H9 (cell line): ENCODE measurements at regions not wholly inside any gene's neighbourhood (a gene's known extent, or its start where the extent isn't known, plus 50 kb on each side); places are given as distances from the start of the nearest gene placed in this dataset.

Experiments
- DNase-seq: peaks from one replicate; pipeline ENCODE4 v3.0.0-alpha.2; 2017
- H2AFZ ChIP-seq: one replicate; pipeline ENCODE4 v1.6.1; 2013; ENCODE audit warnings: mild to moderate bottlenecking, low read length, control low read depth, moderate library complexity
- H2AK5ac ChIP-seq: 2 replicates; pipeline ENCODE4 v1.6.1; 2013; ENCODE audit warnings: low read length, control low read depth, mixed read lengths; ENCODE audit not compliant: insufficient read length
- H2BK120ac ChIP-seq: one replicate; pipeline ENCODE4 v1.6.1; 2013; ENCODE audit warnings: low read depth, mild to moderate bottlenecking, low read length, control low read depth, inconsistent platforms; ENCODE audit not compliant: poor library complexity, severe bottlenecking
- H2BK12ac ChIP-seq: 2 replicates; pipeline ENCODE4 v1.6.1; 2013; ENCODE audit warnings: low read length, control low read depth, mixed read lengths, low read depth; ENCODE audit not compliant: insufficient read length
- H2BK15ac ChIP-seq: 2 replicates; pipeline ENCODE4 v1.6.1; 2013; ENCODE audit warnings: low read depth, low read length, control low read depth
- H2BK20ac ChIP-seq: one replicate; pipeline ENCODE4 v1.6.1; 2013; ENCODE audit warnings: low read depth, mild to moderate bottlenecking, low read length, control low read depth, inconsistent platforms; ENCODE audit not compliant: poor library complexity, severe bottlenecking
- H2BK5ac ChIP-seq: 2 replicates; pipeline ENCODE4 v1.6.1; 2013; ENCODE audit warnings: low read length, control low read depth, mixed read lengths; ENCODE audit not compliant: insufficient read length
- H3K14ac ChIP-seq: 2 replicates; pipeline ENCODE4 v1.6.1; 2013; ENCODE audit warnings: low read length, control low read depth; ENCODE audit not compliant: insufficient read depth
- H3K18ac ChIP-seq: 2 replicates; pipeline ENCODE4 v1.6.1; 2013; ENCODE audit warnings: low read depth, mild to moderate bottlenecking, mixed read lengths, low read length, control low read depth; ENCODE audit not compliant: insufficient read length
- H3K23ac ChIP-seq: 2 replicates; pipeline ENCODE4 v1.6.1; 2013; ENCODE audit warnings: low read length, control low read depth, mixed read lengths, low read depth; ENCODE audit not compliant: insufficient read length
- H3K23me2 ChIP-seq: 2 replicates; pipeline ENCODE4 v1.6.1; 2013; ENCODE audit warnings: low read depth, mild to moderate bottlenecking, mixed read lengths, low read length, control low read depth; ENCODE audit not compliant: insufficient read length, poor library complexity, severe bottlenecking
- H3K27ac ChIP-seq: 2 replicates; pipeline ENCODE4 v1.5.1; 2013; ENCODE audit warnings: low read length, control low read depth, mixed read lengths, low read depth; ENCODE audit not compliant: insufficient read length
- H3K27me3 ChIP-seq: 2 replicates; pipeline ENCODE4 v1.6.1; 2013; ENCODE audit warnings: low read length, control low read depth, inconsistent platforms; ENCODE audit not compliant: insufficient read depth
- H3K4ac ChIP-seq: 2 replicates; pipeline ENCODE4 v1.6.1; 2013; ENCODE audit warnings: low read depth, mild to moderate bottlenecking, control low read depth, inconsistent platforms, low read length, moderate library complexity
- H3K4me1 ChIP-seq: 2 replicates; pipeline ENCODE4 v1.6.1; 2013; ENCODE audit warnings: low read length, control low read depth, inconsistent platforms; ENCODE audit not compliant: insufficient read depth
- H3K4me2 ChIP-seq: 2 replicates; pipeline ENCODE4 v1.6.1; 2013; ENCODE audit warnings: low read length, control low read depth, mixed read lengths; ENCODE audit not compliant: insufficient read length, insufficient read depth
- H3K56ac ChIP-seq: 2 replicates; pipeline ENCODE4 v1.6.1; 2013; ENCODE audit warnings: low read depth, mild to moderate bottlenecking, mixed read lengths, low read length, control low read depth; ENCODE audit not compliant: insufficient read length
- H3K79me1 ChIP-seq: 2 replicates; pipeline ENCODE4 v1.6.1; 2013; ENCODE audit warnings: low read depth, mild to moderate bottlenecking, moderate library complexity, low read length, control low read depth, inconsistent platforms; ENCODE audit not compliant: insufficient read depth, poor library complexity, severe bottlenecking
- H3K79me2 ChIP-seq: 2 replicates; pipeline ENCODE4 v1.6.1; 2013; ENCODE audit warnings: low read length, control low read depth, inconsistent platforms; ENCODE audit not compliant: insufficient read depth
- H3K9ac ChIP-seq: 2 replicates; pipeline ENCODE4 v1.6.1; 2013; ENCODE audit warnings: low read length, control low read depth, mixed read lengths; ENCODE audit not compliant: insufficient read length; ENCODE audit errors: extremely low read depth
- H3K9me3 ChIP-seq: one replicate; pipeline ENCODE4 v1.6.1; 2013; ENCODE audit warnings: low read depth, low read length, inconsistent platforms; ENCODE audit not compliant: control insufficient read depth
- H3T11ph ChIP-seq: one replicate; pipeline ENCODE4 v1.6.1; 2013; ENCODE audit warnings: mild to moderate bottlenecking, low read length, control low read depth, inconsistent platforms
- H4K20me1 ChIP-seq: one replicate; pipeline ENCODE4 v1.6.1; 2013; ENCODE audit not compliant: control insufficient read depth, insufficient read length, insufficient read depth
- H4K5ac ChIP-seq: 2 replicates; pipeline ENCODE4 v1.6.1; 2013; ENCODE audit warnings: low read depth, mild to moderate bottlenecking, mixed read lengths, low read length, control low read depth; ENCODE audit not compliant: insufficient read length
- H4K8ac ChIP-seq: replicated peaks from 2 replicates; pipeline ENCODE4 v1.6.1; 2013; ENCODE audit warnings: low read length, control low read depth, mixed read lengths, low read depth; ENCODE audit not compliant: insufficient read length
- H4K91ac ChIP-seq: 2 replicates; pipeline ENCODE4 v1.6.1; 2013; ENCODE audit warnings: low read depth, mild to moderate bottlenecking, moderate library complexity, mixed read lengths, low read length, control low read depth; ENCODE audit not compliant: insufficient read length
- H3K27ac Mint-ChIP-seq, 3 experiments: 2 replicates in 2 of 3; 3 replicates in 1 of 3; pipeline ENCODE4 v1.8.0; 2020 to 2021; ENCODE audit warnings: mixed read lengths in 3 of 3, mild to moderate bottlenecking in 1 of 3, moderate library complexity in 1 of 3
- H3K27me3 Mint-ChIP-seq: 2 replicates; pipeline ENCODE4 v1.8.0; 2021; ENCODE audit warnings: low read depth, mild to moderate bottlenecking, moderate library complexity, mixed read lengths
- H3K36me3 Mint-ChIP-seq, 3 experiments: 2 replicates in 2 of 3; 3 replicates in 1 of 3; pipeline ENCODE4 v1.8.0; 2020 to 2021; ENCODE audit warnings: low read depth in 3 of 3, mixed read lengths in 3 of 3; ENCODE audit not compliant: insufficient read depth in 1 of 3
- H3K4me1 Mint-ChIP-seq, 2 experiments: 2 replicates each; pipeline ENCODE4 v1.8.0; 2020; ENCODE audit warnings: mixed read lengths in 2 of 2
- H3K4me3 Mint-ChIP-seq, 2 experiments: 2 replicates in 1 of 2; 3 replicates in 1 of 2; pipeline ENCODE4 v1.8.0; 2020 to 2021; ENCODE audit warnings: mild to moderate bottlenecking in 2 of 2, mixed read lengths in 2 of 2, moderate library complexity in 1 of 2
- H3K9me3 Mint-ChIP-seq, 2 experiments: 2 replicates in 1 of 2; 3 replicates in 1 of 2; pipeline ENCODE4 v1.8.0; 2020; ENCODE audit warnings: mild to moderate bottlenecking in 2 of 2, mixed read lengths in 2 of 2, moderate library complexity in 1 of 2
- CTCF ChIP-seq: fragments of 200-600 bp; sonication (generic); conservative IDR thresholded peaks from 3 replicates; pipeline ENCODE4 v1.8.0; 2021; ENCODE audit warnings: antibody characterized with exemption, mild to moderate bottlenecking

- Histone ChIP-seq H3K23me2 (no peaks in the 10 kb centered on the region), H3K4me1 (no peaks in the 10 kb centered on the region), H3K18ac (no peak overlapping the region), H2BK5ac (no peak overlapping the region), H2AK5ac (no peak overlapping the region), H2BK120ac (no peak overlapping the region), H2BK15ac (no peak overlapping the region), H3K14ac (no peak overlapping the region), H3K23ac (no peak overlapping the region), H3K4me2 (no peak overlapping the region), H4K91ac (no peak overlapping the region), H3K4ac (no peak overlapping the region), H3K9ac (no peak overlapping the region), H3K79me2 (no peaks in the 10 kb centered on the region), H4K5ac (no peak overlapping the region), H2BK20ac (no peak overlapping the region), H3K79me1 (no peaks in the 10 kb centered on the region), H4K20me1 (no peaks in the 10 kb centered on the region), H3T11ph (no peak overlapping the region), H2AFZ (no peak overlapping the region), H2BK12ac (no peak overlapping the region), H3K9me3 (no peaks in the 10 kb centered on the region), H3K56ac (no peak overlapping the region), H3K27ac (no peak overlapping the region), H4K8ac (no peak overlapping the region), H3K27me3 (no peaks in the 10 kb centered on the region)
- Mint-ChIP-seq H3K36me3 (no peaks in the 10 kb centered on the region), H3K4me1 (peaks cover 4% of the 10 kb centered on the region in 2 experiments), H3K4me3 (no peak overlapping the region), H3K27ac (no peak overlapping the region), H3K9me3 (no peaks in the 10 kb centered on the region), H3K27me3 (no peaks in the 10 kb centered on the region)
- no peak for DNase-seq
- TF ChIP-seq CTCF, result no peak
Measured at GRCh38 chr6:100096936-100097335, 102.9 kb upstream of the MCHR2 start.
